ENCODE measurements at regions not wholly inside any gene's neighbourhood (a gene's known extent, or its start where the extent isn't known, plus 50 kb on each side); places are given as distances from the start of the nearest gene placed in this dataset.

DNA sequence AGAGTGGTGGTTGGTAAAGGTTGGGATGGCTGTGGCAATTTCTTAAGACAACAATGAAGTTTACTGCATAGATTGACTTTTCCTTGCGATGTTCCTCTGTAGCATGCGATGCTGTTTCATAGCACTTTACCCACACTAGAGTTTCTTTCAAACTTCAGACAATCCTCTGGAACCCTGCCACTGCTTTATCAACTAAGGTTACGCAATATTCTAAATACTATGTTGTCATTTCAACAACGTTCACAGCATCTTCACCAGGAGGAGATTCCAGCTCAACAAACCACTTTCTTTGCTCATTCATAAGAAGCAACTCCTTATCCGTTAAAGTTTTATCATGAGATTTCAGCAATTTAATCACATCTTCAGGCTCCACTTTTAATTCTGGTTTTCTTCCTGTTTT, 161.2 kb upstream of the NRSN1 start:
- H3K56ac ChIP-seq (ENCODE audit: insufficient read length, low read depth, low read length) = no peak overlapping the region
- no peak overlapping the region for H4K91ac ChIP-seq (ENCODE audit: insufficient read length, low read depth, low read length)
- H3K27ac ChIP-seq (ENCODE audit: insufficient read length, low read depth, low read length) = no peak overlapping the region
- H4K8ac ChIP-seq (replicated peaks; ENCODE audit: insufficient read length, low read depth, low read length) = no peak overlapping the region
- WGBS (ENCODE audit: extremely low coverage, insufficient read length, low lambda C conversion rate) = no CpG with 5 or more reads among the region's 5 CpGs
- H3K14ac ChIP-seq (ENCODE audit: insufficient read depth, low read length) = no peak overlapping the region
- H4K20me1 ChIP-seq (ENCODE audit: control insufficient read depth, insufficient read depth, insufficient read length) = no peaks in the 10 kb centered on the region
- no peak overlapping the region for H4K5ac ChIP-seq (ENCODE audit: insufficient read length, low read depth, low read length)
- no peaks in the 10 kb centered on the region for H3K9me3 ChIP-seq (ENCODE audit: control insufficient read depth, low read depth, low read length)
- H2BK15ac ChIP-seq (ENCODE audit: low read depth, low read length) = no peak overlapping the region
- no peak for DNase-seq
- no peaks in the 10 kb centered on the region for H3K79me1 ChIP-seq (ENCODE audit: insufficient read depth, low read depth, low read length, poor library complexity, severe bottlenecking)
- no peak overlapping the region for H3K27ac Mint-ChIP-seq
- H3K27me3 Mint-ChIP-seq (ENCODE audit: low read depth) = no peaks in the 10 kb centered on the region
- H2AK5ac ChIP-seq (ENCODE audit: insufficient read length, low read length) = no peak overlapping the region
- H2AFZ ChIP-seq (ENCODE audit: low read length) = no peak overlapping the region
- H3K4me2 ChIP-seq (ENCODE audit: insufficient read depth, insufficient read length, low read length) = no peak overlapping the region
- H3T11ph ChIP-seq (ENCODE audit: low read length) = no peak overlapping the region
- H2BK120ac ChIP-seq (ENCODE audit: low read depth, low read length, poor library complexity, severe bottlenecking) = no peak overlapping the region
- H3K23me2 ChIP-seq (ENCODE audit: insufficient read length, low read depth, low read length, poor library complexity, severe bottlenecking) = no peaks in the 10 kb centered on the region
- H3K9ac ChIP-seq (ENCODE audit: extremely low read depth, insufficient read length, low read length) = no peak overlapping the region
- H3K27me3 ChIP-seq (ENCODE audit: insufficient read depth, low read length) = no peaks in the 10 kb centered on the region
- no peak overlapping the region for H3K18ac ChIP-seq (ENCODE audit: insufficient read length, low read depth, low read length)
- H3K9me3 Mint-ChIP-seq = no peaks in the 10 kb centered on the region
- TF ChIP-seq, protein P1, sequence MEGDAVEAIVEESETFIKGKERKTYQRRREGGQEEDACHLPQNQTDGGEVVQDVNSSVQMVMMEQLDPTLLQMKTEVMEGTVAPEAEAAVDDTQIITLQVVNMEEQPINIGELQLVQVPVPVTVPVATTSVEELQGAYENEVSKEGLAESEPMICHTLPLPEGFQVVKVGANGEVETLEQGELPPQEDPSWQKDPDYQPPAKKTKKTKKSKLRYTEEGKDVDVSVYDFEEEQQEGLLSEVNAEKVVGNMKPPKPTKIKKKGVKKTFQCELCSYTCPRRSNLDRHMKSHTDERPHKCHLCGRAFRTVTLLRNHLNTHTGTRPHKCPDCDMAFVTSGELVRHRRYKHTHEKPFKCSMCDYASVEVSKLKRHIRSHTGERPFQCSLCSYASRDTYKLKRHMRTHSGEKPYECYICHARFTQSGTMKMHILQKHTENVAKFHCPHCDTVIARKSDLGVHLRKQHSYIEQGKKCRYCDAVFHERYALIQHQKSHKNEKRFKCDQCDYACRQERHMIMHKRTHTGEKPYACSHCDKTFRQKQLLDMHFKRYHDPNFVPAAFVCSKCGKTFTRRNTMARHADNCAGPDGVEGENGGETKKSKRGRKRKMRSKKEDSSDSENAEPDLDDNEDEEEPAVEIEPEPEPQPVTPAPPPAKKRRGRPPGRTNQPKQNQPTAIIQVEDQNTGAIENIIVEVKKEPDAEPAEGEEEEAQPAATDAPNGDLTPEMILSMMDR (conservative IDR thresholded peaks at IDR 0.05) = no peak
- H2BK5ac ChIP-seq (ENCODE audit: insufficient read length, low read length) = no peak overlapping the region
- no peaks in the 10 kb centered on the region for H3K4me1 ChIP-seq (ENCODE audit: insufficient read depth, low read length)
- H3K79me2 ChIP-seq (ENCODE audit: insufficient read depth, low read length) = no peaks in the 10 kb centered on the region
- H3K4me3 Mint-ChIP-seq = no peak overlapping the region
- no peak overlapping the region for H2BK20ac ChIP-seq (ENCODE audit: low read depth, low read length, poor library complexity, severe bottlenecking)
- peaks cover 8 to 9% of the 10 kb centered on the region in 2 experiments; a peak in 3 of 4 replicates for H3K4me1 Mint-ChIP-seq
- H3K23ac ChIP-seq (ENCODE audit: insufficient read length, low read depth, low read length) = no peak overlapping the region
- no peak overlapping the region for H2BK12ac ChIP-seq (ENCODE audit: insufficient read length, low read depth, low read length)
- no peak overlapping the region for H3K4ac ChIP-seq (ENCODE audit: low read depth, low read length)
- no peaks in the 10 kb centered on the region for H3K36me3 Mint-ChIP-seq (ENCODE audit: insufficient read depth in 1 of 3, low read depth in 3 of 3)
